BJ (cell line): ENCODE measurements at regions not wholly inside any gene's neighbourhood (a gene's known extent, or its start where the extent isn't known, plus 50 kb on each side); places are given as distances from the start of the nearest gene placed in this dataset.

Experiments
- CTCF ChIA-PET: fragments of 350-600 bp; formaldehyde crosslinking; extraction: SDS; loops from one replicate; lab custom pipeline; 2021; ENCODE audit warnings: antibody characterized with exemption, inconsistent platforms; lab: Yijun Ruan, JAX
- POLR2A ChIA-PET: fragments of 300-600 bp; sonication (Branson Sonifier 250); formaldehyde crosslinking; extraction: SDS; loops from one replicate; lab custom pipeline; 2021; ENCODE audit warnings: antibody characterized with exemption; lab: Charles Lee
- DNase-seq: peaks from one replicate; pipeline ENCODE4 v3.0.0-alpha.2; 2011; ENCODE audit warnings: low read depth
- H3K27me3 ChIP-seq: 2 replicates; pipeline ENCODE4 v1.6.0; 2011; ENCODE audit warnings: low read length; ENCODE audit not compliant: control insufficient read depth, insufficient read depth
- H3K36me3 ChIP-seq: 2 replicates; pipeline ENCODE4 v1.5.1; 2011; ENCODE audit warnings: low read length; ENCODE audit not compliant: control insufficient read depth, insufficient read depth
- H3K4me3 ChIP-seq: 2 replicates; pipeline ENCODE4 v1.5.1; 2011; ENCODE audit warnings: low read depth, mild to moderate bottlenecking, control low read depth, low read length
- TF ChIP-seq, protein P1 (sequence below): IDR thresholded peaks from 2 replicates; pipeline ENCODE4 v1.5.1; 2011; ENCODE audit warnings: low read depth, mild to moderate bottlenecking, control low read depth, inconsistent platforms, low read length, moderate library complexity; ENCODE audit not compliant: insufficient read depth

GRCh38 chr2:39855856-39856255 lies 76.8 kb upstream of the THUMPD2 start:
- TF ChIP-seq, protein P1, sequence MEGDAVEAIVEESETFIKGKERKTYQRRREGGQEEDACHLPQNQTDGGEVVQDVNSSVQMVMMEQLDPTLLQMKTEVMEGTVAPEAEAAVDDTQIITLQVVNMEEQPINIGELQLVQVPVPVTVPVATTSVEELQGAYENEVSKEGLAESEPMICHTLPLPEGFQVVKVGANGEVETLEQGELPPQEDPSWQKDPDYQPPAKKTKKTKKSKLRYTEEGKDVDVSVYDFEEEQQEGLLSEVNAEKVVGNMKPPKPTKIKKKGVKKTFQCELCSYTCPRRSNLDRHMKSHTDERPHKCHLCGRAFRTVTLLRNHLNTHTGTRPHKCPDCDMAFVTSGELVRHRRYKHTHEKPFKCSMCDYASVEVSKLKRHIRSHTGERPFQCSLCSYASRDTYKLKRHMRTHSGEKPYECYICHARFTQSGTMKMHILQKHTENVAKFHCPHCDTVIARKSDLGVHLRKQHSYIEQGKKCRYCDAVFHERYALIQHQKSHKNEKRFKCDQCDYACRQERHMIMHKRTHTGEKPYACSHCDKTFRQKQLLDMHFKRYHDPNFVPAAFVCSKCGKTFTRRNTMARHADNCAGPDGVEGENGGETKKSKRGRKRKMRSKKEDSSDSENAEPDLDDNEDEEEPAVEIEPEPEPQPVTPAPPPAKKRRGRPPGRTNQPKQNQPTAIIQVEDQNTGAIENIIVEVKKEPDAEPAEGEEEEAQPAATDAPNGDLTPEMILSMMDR: no peak
- DNase-seq: no peak
- Histone ChIP-seq H3K36me3 (no peaks in the 10 kb centered on the region), H3K4me3 (no peak overlapping the region), H3K27me3 (no peaks in the 10 kb centered on the region)
- CTCF ChIA-PET: interaction anchor here (1.0 kb wide), 1 partner anchor 12 kb away, joined by 3 read pairs; no protein-coding TSS in a partner anchor
- POLR2A ChIA-PET: no interaction called here

DNA sequence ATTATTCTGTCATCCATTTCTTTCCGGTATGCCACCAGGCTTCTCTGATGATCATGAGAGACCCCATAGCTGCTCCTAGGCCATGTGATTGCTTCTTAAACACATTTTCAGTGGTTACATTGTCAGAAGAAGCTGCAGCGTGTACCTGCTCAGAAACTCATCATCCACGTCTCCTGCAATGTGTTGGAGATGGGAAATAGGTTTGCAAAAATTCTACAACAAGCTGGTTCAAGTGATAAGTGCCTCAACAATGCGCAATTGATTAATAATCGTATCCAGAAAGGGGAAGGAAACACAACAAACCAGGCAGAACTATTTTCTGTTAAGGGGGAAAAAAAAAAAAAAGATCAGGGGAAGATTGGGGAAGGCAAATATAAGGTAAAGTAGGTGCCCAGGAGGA lies 75.7 kb upstream of the THUMPD2 start:
- Histone ChIP-seq H3K36me3 (no peaks in the 10 kb centered on the region), H3K27me3 (no peaks in the 10 kb centered on the region), H3K4me3 (no peak overlapping the region)
- TF ChIP-seq, protein P1: no peak
- POLR2A ChIA-PET: interaction anchor here (0.7 kb wide), 1 partner anchor 169 kb away, joined by 3 read pairs; no protein-coding TSS in a partner anchor
- no peak for DNase-seq
- CTCF ChIA-PET: interaction anchor here (1.0 kb wide), 1 partner anchor 13 kb away, joined by 3 read pairs; no protein-coding TSS in a partner anchor

DNA sequence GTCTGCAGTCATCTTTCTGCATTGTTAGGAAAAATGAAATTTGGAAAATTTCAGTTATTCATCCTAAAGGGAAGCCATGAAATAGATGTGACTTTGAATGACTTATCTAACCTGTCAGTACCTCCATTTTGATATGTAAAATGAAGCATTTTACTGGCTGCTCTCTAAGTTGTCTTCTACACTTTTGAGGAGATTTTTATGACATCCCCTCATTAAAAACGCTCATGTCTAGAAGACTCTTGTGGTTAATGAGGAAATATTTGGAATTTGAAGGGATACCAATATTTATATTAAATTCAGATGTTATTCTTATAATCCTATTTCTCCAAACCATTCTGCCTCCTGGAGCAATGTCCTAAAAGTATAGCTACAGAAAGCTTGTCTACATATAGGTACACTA lies 73.8 kb upstream of the THUMPD2 start:
- Histone ChIP-seq H3K27me3 (no peaks in the 10 kb centered on the region), H3K4me3 (no peak overlapping the region), H3K36me3 (no peaks in the 10 kb centered on the region)
- TF ChIP-seq, protein P1: no peak
- DNase-seq: no peak
- ChIA-PET CTCF (interaction anchor here (1.1 to 1.7 kb wide), 2 partner anchors 57 to 61 kb away, joined by 4 read pairs; no protein-coding TSS in a partner anchor), POLR2A (no interaction called here)

GRCh38 chr2:39851651-39852110 lies 72.6 kb upstream of the THUMPD2 start:
- Histone ChIP-seq H3K36me3 (no peaks in the 10 kb centered on the region), H3K4me3 (no peak overlapping the region), H3K27me3 (no peaks in the 10 kb centered on the region)
- ChIA-PET POLR2A (interaction anchor here (0.6 kb wide), 2 partner anchors 169 to 354 kb away, joined by 3 to 5 read pairs; no protein-coding TSS in a partner anchor), CTCF (interaction anchor here (0.7 to 1.9 kb wide), 6 partner anchors 14 to 62 kb away, joined by 3 to 8 read pairs (median 4); no protein-coding TSS in a partner anchor)
- TF ChIP-seq, protein P1: no peak; the same call in 1 of the 2 replicates
- DNase-seq: peak; percentile 55

- H3K4me3 ChIP-seq: no peak overlapping the region
- ChIA-PET POLR2A (interaction anchor here (0.6 kb wide), 2 partner anchors 168 to 355 kb away, joined by 3 to 5 read pairs; no protein-coding TSS in a partner anchor), CTCF (interaction anchor here (0.7 to 1.9 kb wide), 5 partner anchors 14 to 62 kb away, joined by 3 to 8 read pairs (median 3); no protein-coding TSS in a partner anchor)
- no peak for DNase-seq
- no peaks in the 10 kb centered on the region for H3K36me3 ChIP-seq
- H3K27me3 ChIP-seq: no peaks in the 10 kb centered on the region
- TF ChIP-seq, protein P1: no peak
Measured at GRCh38 chr2:39851251-39851650, 72.2 kb upstream of the THUMPD2 start.
